Activated B cell treated with CpG ODN at 0.5 μM for 24 hours (primary cell): ENCODE measurements at regions not wholly inside any gene's neighbourhood (a gene's known extent, or its start where the extent isn't known, plus 50 kb on each side); places are given as distances from the start of the nearest gene placed in this dataset.

ENCODE experiments used
- ATAC-seq: fragments of 200-7000 bp; cut with Tn5 transposase; one replicate; pipeline ENCODE4 v1.10.0; 2021; ENCODE audit warnings: low read depth, mild to moderate bottlenecking, moderate library complexity
- CTCF ChIA-PET: fragments of 350-600 bp; sonication (Branson Sonifier 250); formaldehyde crosslinking; loops from one replicate; lab custom pipeline; 2021; ENCODE audit warnings: antibody characterized with exemption; lab: Charles Lee
- POLR2A ChIA-PET: fragments of 350-600 bp; sonication (Branson Sonifier 250); formaldehyde crosslinking; loops from one replicate; lab custom pipeline; 2021; ENCODE audit warnings: antibody characterized with exemption; lab: Charles Lee
- DNase-seq: peaks from one replicate; pipeline ENCODE4 v3.0.0; 2022
- H3K27ac Mint-ChIP-seq: one replicate; pipeline ENCODE4 v1.8.0; 2020; ENCODE audit warnings: mixed read lengths
- H3K27me3 Mint-ChIP-seq: one replicate; pipeline ENCODE4 v1.8.0; 2021; ENCODE audit warnings: mixed read lengths
- H3K36me3 Mint-ChIP-seq: one replicate; pipeline ENCODE4 v1.8.0; 2021; ENCODE audit warnings: low read depth, mixed read lengths
- H3K4me1 Mint-ChIP-seq: one replicate; pipeline ENCODE4 v1.8.0; 2021; ENCODE audit warnings: mixed read lengths
- H3K4me3 Mint-ChIP-seq: one replicate; pipeline ENCODE4 v1.8.0; 2020; ENCODE audit warnings: mild to moderate bottlenecking, mixed read lengths
- H3K9me3 Mint-ChIP-seq: one replicate; pipeline ENCODE4 v1.8.0; 2020; ENCODE audit warnings: mixed read lengths
- intact Hi-C: fragments of 100-400 bp; cut with micrococcal nuclease; formaldehyde crosslinking; loops from one replicate; pipeline ENCODE4 v1.15.1; 2024
- TF ChIP-seq, protein P1 (sequence below): fragments of 200-600 bp; IDR thresholded peaks from one replicate; pipeline ENCODE4 v1.8.0; 2022; ENCODE audit warnings: antibody characterized with exemption, mild to moderate bottlenecking

DNA sequence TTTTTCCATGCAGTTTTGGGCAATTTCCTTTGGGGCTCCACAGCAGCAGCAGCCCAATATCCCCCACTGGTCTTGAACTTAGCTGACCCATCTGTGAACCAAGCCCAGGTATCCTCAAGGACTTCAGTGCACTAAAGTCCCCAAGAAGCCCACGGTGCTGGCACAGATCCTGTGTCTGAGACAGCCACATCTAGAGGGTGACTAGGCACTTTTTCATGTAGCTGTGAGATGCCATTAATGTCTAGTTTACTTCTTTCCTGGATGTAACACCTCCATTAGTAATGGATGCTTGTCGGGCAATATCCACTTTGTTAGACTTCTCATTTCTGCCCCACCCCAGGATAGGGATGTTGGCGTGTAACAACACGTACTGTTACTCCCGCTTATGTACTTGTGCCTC lies 117.9 kb downstream of the GPCPD1 start:
- intact Hi-C loops: no loop called here
- TF ChIP-seq, protein P1, sequence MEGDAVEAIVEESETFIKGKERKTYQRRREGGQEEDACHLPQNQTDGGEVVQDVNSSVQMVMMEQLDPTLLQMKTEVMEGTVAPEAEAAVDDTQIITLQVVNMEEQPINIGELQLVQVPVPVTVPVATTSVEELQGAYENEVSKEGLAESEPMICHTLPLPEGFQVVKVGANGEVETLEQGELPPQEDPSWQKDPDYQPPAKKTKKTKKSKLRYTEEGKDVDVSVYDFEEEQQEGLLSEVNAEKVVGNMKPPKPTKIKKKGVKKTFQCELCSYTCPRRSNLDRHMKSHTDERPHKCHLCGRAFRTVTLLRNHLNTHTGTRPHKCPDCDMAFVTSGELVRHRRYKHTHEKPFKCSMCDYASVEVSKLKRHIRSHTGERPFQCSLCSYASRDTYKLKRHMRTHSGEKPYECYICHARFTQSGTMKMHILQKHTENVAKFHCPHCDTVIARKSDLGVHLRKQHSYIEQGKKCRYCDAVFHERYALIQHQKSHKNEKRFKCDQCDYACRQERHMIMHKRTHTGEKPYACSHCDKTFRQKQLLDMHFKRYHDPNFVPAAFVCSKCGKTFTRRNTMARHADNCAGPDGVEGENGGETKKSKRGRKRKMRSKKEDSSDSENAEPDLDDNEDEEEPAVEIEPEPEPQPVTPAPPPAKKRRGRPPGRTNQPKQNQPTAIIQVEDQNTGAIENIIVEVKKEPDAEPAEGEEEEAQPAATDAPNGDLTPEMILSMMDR: no peak
- ChIA-PET CTCF (no interaction called here), POLR2A (no interaction called here)
- Mint-ChIP-seq H3K9me3 (no peaks in the 10 kb centered on the region), H3K27me3 (peaks cover 5% of the 10 kb centered on the region), H3K36me3 (no peaks in the 10 kb centered on the region), H3K27ac (no peak overlapping the region), H3K4me1 (no peaks in the 10 kb centered on the region), H3K4me3 (no peak overlapping the region)
- DNase-seq (no peak), ATAC-seq (no peak)

DNA sequence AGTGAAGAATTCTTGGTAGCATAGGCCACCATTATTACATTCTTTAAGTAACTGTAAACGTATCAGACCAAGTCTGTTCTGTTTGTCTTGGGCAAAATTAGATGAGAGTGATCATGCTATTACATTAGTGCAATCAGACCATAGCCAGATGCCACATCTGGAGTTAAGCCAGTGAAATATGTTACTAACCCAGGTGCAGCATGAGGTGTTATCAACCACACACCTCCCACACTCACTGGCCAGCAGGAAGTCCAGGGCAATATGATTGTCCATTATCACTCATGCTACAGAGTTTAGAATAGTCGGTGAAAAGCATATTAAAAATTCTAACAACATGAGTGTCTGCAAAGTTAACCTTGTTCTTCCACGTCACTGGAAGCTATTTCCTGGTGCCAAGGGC lies 119.4 kb downstream of the GPCPD1 start:
- Mint-ChIP-seq H3K27ac (no peak overlapping the region), H3K4me1 (no peaks in the 10 kb centered on the region), H3K9me3 (no peaks in the 10 kb centered on the region), H3K4me3 (no peak overlapping the region), H3K27me3 (peaks cover 18% of the 10 kb centered on the region), H3K36me3 (no peaks in the 10 kb centered on the region)
- POLR2A ChIA-PET: no interaction called here
- ATAC-seq (no peak), DNase-seq (no peak)
- intact Hi-C loops: no loop called here
- TF ChIP-seq, protein P1: no peak
- CTCF ChIA-PET: no interaction called here

DNA sequence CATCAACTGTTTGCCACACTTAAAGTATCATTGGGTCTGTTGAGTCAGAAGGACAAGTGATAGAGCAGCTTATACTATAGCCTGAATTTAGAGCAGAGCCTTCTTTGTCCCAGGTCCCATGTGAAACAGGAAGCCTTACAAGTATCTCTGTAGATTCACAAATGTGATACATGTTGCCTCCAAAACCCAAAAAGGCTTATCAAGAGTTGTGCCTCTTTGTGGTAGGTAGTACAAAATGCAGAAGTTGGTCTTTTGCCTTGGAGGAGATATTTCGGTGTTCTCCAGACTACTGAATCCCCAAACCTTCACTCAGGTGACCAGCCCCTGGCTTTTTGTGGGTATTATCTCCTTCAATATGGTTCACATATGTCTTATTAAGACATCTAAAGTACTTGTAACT lies 121.2 kb downstream of the GPCPD1 start:
- Mint-ChIP-seq H3K9me3 (no peaks in the 10 kb centered on the region), H3K27ac (no peak overlapping the region), H3K36me3 (no peaks in the 10 kb centered on the region), H3K4me3 (no peak overlapping the region), H3K4me1 (no peaks in the 10 kb centered on the region), H3K27me3 (peaks cover 26% of the 10 kb centered on the region)
- ATAC-seq: no peak
- DNase-seq: no peak
- ChIA-PET CTCF (no interaction called here), POLR2A (no interaction called here)
- TF ChIP-seq, protein P1: no peak
- intact Hi-C loops: no loop called here

DNA sequence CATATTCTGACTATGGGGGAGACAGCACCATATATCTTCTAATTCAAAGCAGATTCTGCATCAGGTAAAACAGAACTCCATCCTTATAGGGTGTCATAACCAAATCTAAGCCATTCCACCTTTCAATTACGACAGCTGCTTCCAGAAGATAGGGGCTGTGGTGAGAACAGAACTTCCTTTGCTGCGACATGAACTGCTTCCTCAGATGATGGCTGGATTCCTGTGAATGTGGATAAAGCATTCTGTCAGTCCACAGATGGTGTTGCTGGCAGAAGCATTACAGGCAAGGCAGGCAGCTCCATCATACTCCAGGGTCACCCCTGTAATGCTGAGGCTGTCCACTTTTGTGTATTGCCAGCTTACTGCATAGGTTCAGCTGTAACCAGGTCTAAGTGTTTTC lies 122.0 kb downstream of the GPCPD1 start:
- Mint-ChIP-seq H3K4me3 (no peak overlapping the region), H3K4me1 (no peaks in the 10 kb centered on the region), H3K27ac (no peak overlapping the region), H3K9me3 (no peaks in the 10 kb centered on the region), H3K27me3 (peaks cover 27% of the 10 kb centered on the region), H3K36me3 (no peaks in the 10 kb centered on the region)
- CTCF ChIA-PET: no interaction called here
- no peak for ATAC-seq
- POLR2A ChIA-PET: no interaction called here
- intact Hi-C loops: no loop called here
- DNase-seq: no peak
- TF ChIP-seq, protein P1: no peak

DNA sequence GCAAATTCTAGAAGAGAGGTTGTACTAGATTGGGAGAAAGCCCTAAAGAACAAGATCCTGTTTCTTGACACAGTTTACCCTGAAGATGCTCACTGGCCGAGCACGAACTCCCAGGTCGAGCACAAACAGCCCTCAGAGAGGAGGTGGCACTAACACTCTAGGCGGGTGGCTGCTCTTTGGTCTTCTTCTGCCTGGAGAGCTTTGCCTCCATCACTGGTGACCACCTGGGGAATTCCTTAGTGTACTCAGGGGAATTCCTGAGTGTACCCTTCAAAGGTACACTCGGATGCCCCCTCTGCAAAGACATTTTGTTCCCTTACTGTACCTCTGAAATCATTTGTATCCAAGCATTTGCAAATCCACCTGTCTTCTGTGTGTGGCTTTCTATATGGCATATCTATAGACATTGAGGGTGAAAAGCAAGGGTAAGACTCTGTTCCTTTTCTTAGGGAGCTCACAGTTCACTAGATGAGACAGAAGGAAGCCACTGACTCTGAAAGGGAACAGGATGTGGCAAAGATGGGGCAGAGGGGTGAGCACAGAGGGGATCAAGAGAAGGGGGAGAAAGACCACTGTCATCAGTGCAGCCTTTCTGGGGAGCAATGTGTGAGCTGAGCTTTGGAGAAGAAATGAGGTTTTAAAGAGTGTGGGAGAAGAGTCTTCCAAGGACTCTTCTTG lies 124.3 kb downstream of the GPCPD1 start:
- DNase-seq: no peak
- H3K27me3 Mint-ChIP-seq: peaks cover 27% of the 10 kb centered on the region
- ATAC-seq: no peak
- TF ChIP-seq, protein P1: no peak
- no peak overlapping the region for H3K27ac Mint-ChIP-seq
- H3K36me3 Mint-ChIP-seq: no peaks in the 10 kb centered on the region
- ChIA-PET POLR2A (no interaction called here), CTCF (no interaction called here)
- intact Hi-C loops: no loop called here
- no peaks in the 10 kb centered on the region for H3K9me3 Mint-ChIP-seq
- H3K4me1 Mint-ChIP-seq: no peaks in the 10 kb centered on the region
- no peak overlapping the region for H3K4me3 Mint-ChIP-seq
